ENCODE measurements at regions not wholly inside any gene's neighbourhood (a gene's known extent, or its start where the extent isn't known, plus 50 kb on each side); places are given as distances from the start of the nearest gene placed in this dataset.

- H3K27me3 ChIP-seq, result no peaks in the 10 kb centered on the region
- TF ChIP-seq, protein P1, sequence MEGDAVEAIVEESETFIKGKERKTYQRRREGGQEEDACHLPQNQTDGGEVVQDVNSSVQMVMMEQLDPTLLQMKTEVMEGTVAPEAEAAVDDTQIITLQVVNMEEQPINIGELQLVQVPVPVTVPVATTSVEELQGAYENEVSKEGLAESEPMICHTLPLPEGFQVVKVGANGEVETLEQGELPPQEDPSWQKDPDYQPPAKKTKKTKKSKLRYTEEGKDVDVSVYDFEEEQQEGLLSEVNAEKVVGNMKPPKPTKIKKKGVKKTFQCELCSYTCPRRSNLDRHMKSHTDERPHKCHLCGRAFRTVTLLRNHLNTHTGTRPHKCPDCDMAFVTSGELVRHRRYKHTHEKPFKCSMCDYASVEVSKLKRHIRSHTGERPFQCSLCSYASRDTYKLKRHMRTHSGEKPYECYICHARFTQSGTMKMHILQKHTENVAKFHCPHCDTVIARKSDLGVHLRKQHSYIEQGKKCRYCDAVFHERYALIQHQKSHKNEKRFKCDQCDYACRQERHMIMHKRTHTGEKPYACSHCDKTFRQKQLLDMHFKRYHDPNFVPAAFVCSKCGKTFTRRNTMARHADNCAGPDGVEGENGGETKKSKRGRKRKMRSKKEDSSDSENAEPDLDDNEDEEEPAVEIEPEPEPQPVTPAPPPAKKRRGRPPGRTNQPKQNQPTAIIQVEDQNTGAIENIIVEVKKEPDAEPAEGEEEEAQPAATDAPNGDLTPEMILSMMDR (IDR thresholded peaks at IDR 0.05 in 4 of 5, conservative IDR thresholded peaks at IDR 0.05 in 1 of 5), result no peak
- no peak for TF ChIP-seq POLR2A (IDR thresholded peaks at IDR 0.05)
- H3K9me3 ChIP-seq, result no peaks in the 10 kb centered on the region
- no peak overlapping the region for H3K4me3 ChIP-seq
- in situ Hi-C loops (cut with MboI; ENCODE audit: low sequenced_read_pairs in 4 of 4) (no loop called here), intact Hi-C loops (cut with DNase I; ENCODE audit: low total_unique reads) (no loop called here)
- H3K27ac ChIP-seq, result no peak overlapping the region
- no peak for DNase-seq
- no peaks in the 10 kb centered on the region for H3K36me3 ChIP-seq
- ATAC-seq, result no peak
- H3K4me1 ChIP-seq, result no peaks in the 10 kb centered on the region
Measured at GRCh38 chr3:76321614-76322013, 536.3 kb upstream of the ZNF717 start.

GRCh38 chr3:76324101-76324500, 538.8 kb upstream of the ZNF717 start:
- no peak overlapping the region for H3K4me3 ChIP-seq
- DNase-seq (no peak), ATAC-seq (no peak)
- intact Hi-C loops (cut with DNase I; ENCODE audit: low total_unique reads), result no loop called here
- no peaks in the 10 kb centered on the region for H3K4me1 ChIP-seq
- no peaks in the 10 kb centered on the region for H3K36me3 ChIP-seq
- no peak overlapping the region for H3K27ac ChIP-seq
- H3K27me3 ChIP-seq, result no peaks in the 10 kb centered on the region
- in situ Hi-C loops (cut with MboI; ENCODE audit: low sequenced_read_pairs in 4 of 4), result no loop called here
- TF ChIP-seq POLR2A (IDR thresholded peaks at IDR 0.05), result no peak
- TF ChIP-seq, protein P1 (IDR thresholded peaks at IDR 0.05 in 4 of 5, conservative IDR thresholded peaks at IDR 0.05 in 1 of 5), result no peak
- no peaks in the 10 kb centered on the region for H3K9me3 ChIP-seq

- intact Hi-C loops (cut with DNase I; ENCODE audit: low total_unique reads) (no loop called here), in situ Hi-C loops (cut with MboI; ENCODE audit: low sequenced_read_pairs in 4 of 4) (no loop called here)
- Histone ChIP-seq H3K27ac (no peak overlapping the region), H3K27me3 (no peaks in the 10 kb centered on the region), H3K36me3 (no peaks in the 10 kb centered on the region), H3K4me1 (no peaks in the 10 kb centered on the region), H3K9me3 (no peaks in the 10 kb centered on the region), H3K4me3 (no peak overlapping the region)
- no peak for ATAC-seq
- DNase-seq, result no peak
- TF ChIP-seq POLR2A (IDR thresholded peaks at IDR 0.05), result no peak
- TF ChIP-seq, protein P1 (IDR thresholded peaks at IDR 0.05 in 4 of 5, conservative IDR thresholded peaks at IDR 0.05 in 1 of 5), result no peak
Measured at GRCh38 chr3:76345878-76346277, 560.5 kb upstream of the ZNF717 start.

- Histone ChIP-seq H3K4me1 (no peaks in the 10 kb centered on the region), H3K9me3 (no peaks in the 10 kb centered on the region), H3K27me3 (no peaks in the 10 kb centered on the region), H3K36me3 (no peaks in the 10 kb centered on the region), H3K4me3 (no peak overlapping the region), H3K27ac (no peak overlapping the region)
- TF ChIP-seq, protein P1 (IDR thresholded peaks at IDR 0.05 in 4 of 5, conservative IDR thresholded peaks at IDR 0.05 in 1 of 5), result no peak
- TF ChIP-seq POLR2A (IDR thresholded peaks at IDR 0.05), result no peak
- intact Hi-C loops (cut with DNase I; ENCODE audit: low total_unique reads), result no loop called here
- DNase-seq (no peak), ATAC-seq (no peak)
- in situ Hi-C loops (cut with MboI; ENCODE audit: low sequenced_read_pairs in 4 of 4), result no loop called here
Measured at GRCh38 chr3:76346690-76347089, 561.3 kb upstream of the ZNF717 start.

DNA sequence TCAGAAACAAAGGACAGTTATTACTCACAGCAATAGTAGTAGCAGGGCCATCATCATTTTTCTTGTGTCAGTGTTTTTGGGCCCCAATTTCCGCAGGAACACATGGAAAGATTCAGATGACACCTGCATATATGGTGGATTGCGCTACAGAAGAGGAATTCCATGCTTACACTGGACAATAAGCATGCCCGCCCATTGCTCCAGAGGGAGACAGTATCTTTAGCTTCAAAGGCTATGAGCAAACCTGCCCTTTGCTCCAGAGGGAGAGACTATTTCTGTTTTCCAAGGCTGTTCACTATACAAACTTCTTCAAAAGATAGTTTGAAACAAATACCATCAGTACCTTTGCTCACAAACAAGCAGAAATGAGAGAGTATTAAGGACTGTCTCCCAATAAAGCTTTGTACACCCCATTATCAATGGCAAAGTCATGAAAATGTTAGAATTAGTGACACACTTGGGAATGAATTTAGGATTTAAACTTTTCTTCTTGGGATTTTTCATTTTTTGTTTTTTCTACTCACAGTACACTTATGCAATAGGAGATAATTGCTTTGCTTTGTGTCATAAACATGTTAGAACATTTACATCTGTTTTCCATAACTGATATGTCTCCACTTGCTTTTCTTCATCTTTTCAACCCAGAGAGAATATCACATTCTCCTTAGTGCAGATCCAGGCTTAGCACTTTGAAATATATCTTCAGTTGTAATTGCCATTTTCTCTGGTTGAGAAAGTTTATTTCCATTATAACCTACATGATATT, 564.5 kb upstream of the ZNF717 start:
- intact Hi-C loops (cut with DNase I; ENCODE audit: low total_unique reads), result no loop called here
- Histone ChIP-seq H3K9me3 (no peaks in the 10 kb centered on the region), H3K36me3 (no peaks in the 10 kb centered on the region), H3K4me3 (no peak overlapping the region), H3K27me3 (no peaks in the 10 kb centered on the region), H3K4me1 (no peaks in the 10 kb centered on the region), H3K27ac (no peak overlapping the region)
- TF ChIP-seq, protein P1 (IDR thresholded peaks at IDR 0.05 in 4 of 5, conservative IDR thresholded peaks at IDR 0.05 in 1 of 5), result no peak
- no peak for TF ChIP-seq POLR2A (IDR thresholded peaks at IDR 0.05)
- DNase-seq, result no peak
- in situ Hi-C loops (cut with MboI; ENCODE audit: low sequenced_read_pairs in 4 of 4), result no loop called here
- ATAC-seq, result no peak
